SH-SY5Y (cell line): ENCODE measurements at regions not wholly inside any gene's neighbourhood (a gene's known extent, or its start where the extent isn't known, plus 50 kb on each side); places are given as distances from the start of the nearest gene placed in this dataset.

Experiments
- GATA2 ChIP-seq: IDR thresholded peaks from 2 replicates; pipeline ENCODE4 v1.6.1; 2011; ENCODE audit warnings: mild to moderate bottlenecking, low read depth, low read length
- GATA3 ChIP-seq: IDR thresholded peaks from 2 replicates; pipeline ENCODE4 v1.6.1; 2011; ENCODE audit warnings: low read depth, mild to moderate bottlenecking, low read length, moderate library complexity

DNA sequence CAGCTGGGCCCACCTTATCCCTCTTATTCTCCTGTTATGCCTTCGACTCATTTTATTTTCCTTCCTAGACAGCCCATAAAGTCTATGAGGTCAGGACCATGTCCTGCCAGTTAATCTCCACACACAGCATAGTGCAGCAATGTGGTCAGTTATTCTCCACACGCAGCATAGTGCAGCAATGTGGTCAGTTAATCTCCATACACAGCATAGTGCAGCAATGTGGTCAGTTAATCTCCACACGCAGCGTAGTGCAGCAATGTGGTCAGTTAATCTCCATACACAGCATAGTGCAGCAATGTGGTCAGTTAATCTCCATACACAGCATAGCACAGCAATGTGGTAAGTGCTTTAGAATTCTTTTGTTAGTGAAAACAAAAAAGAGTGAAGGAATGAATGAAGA lies 77.8 kb downstream of the TEX36 start:
- TF ChIP-seq GATA3: no peak

DNA sequence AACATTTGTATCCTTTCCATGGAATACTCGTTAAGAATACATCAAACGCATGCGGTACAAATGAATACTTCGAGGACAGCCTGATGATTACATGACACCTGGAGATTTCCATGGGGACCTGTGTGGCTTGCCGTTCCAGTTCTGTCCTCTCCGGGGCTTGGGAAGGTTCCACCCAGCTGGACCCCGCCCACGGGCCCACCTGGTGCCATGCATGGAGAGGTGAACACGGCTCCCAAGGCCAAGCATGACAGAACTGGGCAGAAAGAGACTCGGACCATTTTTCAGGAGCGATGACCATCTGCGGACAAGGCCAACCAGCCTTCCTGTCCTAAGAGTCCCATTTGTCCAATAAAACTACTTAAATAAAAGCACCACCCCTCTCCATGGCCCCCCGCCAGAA lies 80.1 kb downstream of the TEX36 start:
- no peak for TF ChIP-seq GATA2

DNA sequence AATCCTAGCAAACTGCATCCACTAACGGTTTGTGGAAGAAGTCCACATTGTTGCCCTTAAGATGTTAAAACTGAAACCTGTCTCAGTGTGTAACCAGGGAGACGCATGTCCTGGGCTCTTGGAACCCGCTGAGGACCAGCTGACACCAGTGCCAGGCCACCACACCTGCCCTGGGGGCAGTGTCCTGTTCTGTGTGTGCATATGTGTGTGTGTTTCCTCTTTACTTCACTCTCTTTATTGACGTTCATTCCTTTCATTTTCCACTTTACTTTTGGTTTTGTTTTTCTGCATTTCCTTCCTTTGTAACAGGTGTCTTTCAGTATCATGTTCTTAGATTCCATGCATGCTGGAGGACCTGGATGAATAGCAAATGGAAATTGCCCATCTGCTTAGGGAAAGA lies 83.8 kb downstream of the TEX36 start:
- TF ChIP-seq GATA3 (no peak), GATA2 (no peak)

DNA sequence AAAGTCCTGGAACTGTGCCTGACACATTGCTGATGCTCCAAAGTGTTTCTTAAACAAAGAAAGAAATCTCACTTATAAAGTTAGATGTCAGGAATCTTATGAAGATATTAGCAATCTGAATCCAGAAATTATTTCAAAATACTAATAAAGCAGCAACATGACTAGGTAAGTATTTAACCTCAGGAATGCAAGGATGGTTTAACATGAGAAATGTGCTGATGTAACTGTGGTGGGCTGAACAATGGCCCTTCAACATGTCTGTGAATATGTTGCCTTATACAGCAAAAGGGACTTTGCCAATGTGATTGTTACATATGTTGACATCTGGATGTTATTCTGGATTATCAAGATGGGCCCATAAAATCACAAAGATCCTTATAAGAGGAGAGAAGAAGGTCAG lies 87.1 kb downstream of the TEX36 start:
- TF ChIP-seq GATA2 (no peak), GATA3 (no peak)

DNA sequence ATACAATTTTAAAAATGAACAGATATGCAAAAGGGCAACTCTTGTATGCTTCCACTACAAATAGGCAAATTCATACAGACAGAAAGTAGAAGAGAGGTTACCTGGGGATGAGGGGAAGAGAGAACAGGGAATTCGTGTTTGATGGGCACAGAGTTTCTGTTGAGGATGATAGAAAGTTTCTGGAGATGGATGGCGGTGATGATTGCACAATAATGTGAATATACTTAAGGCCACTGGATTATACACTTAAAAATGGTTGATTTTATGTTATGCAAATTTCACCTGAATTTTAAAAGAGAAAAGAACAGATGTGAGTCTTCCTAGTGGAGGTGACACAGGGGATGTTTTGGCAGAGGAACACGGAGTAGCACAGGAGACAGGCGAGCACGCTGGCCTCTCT lies 89.3 kb downstream of the TEX36 start:
- TF ChIP-seq GATA2 (no peak), GATA3 (no peak)

DNA sequence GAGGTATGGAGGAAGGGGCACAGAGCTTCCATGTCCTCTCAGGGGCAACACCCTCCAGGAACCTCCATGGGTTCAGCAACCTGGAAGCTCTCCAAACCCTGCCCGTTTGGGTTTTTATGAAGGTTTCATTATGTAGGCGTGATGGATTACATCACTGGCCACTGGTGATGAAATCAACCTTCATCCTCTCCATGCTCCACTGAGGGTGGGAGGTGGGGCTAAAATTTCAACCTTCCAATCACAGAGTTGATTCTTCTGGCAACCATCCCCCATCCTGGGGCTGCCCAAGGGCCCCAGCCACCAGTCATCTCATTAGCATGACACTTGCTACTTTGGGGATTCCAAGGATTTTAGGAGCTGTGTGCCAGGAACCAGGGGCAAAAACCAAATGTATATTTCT lies 90.1 kb downstream of the TEX36 start:
- TF ChIP-seq GATA2: no peak
- TF ChIP-seq GATA3: no peak

DNA sequence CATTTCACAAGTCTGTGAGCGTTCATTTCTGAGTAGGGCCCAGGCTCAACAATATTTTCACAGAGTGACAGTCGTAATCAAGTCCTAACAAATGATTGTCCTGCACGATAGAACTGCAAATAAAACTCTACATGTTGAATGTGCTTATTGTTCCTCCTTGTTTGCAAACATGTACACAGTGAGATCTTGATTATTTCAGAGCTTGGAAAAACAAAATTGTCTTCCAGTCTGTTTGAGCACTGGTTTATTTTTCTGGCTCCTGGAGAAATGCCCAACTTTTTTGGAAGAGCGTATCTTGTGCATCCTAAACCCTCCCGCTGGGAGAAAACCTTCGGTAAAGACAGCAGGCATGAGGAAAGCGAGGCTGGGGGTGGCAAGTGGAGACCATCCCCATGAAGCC lies 91.1 kb downstream of the TEX36 start:
- no peak for TF ChIP-seq GATA2
- no peak for TF ChIP-seq GATA3

DNA sequence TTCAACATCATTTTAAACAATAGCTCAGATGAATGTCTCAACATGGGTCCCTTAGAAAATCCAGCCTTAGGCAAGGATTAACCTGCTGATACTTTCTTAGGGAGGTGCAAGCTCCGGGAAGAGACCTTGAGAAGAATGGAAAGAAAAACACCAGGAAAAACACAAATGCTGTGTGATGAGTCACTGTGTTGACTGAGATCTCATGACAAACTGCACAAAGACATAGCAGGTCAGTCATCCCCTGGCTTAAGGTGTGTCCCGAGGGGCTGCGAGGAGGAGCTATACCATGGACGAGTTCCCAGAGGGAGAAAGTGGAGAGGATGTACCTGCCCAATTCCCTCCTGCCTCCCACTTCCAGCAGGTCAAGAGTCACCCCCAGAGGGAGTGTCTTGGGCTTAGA lies 98.0 kb downstream of the TEX36 start:
- TF ChIP-seq GATA2 (no peak), GATA3 (no peak)

DNA sequence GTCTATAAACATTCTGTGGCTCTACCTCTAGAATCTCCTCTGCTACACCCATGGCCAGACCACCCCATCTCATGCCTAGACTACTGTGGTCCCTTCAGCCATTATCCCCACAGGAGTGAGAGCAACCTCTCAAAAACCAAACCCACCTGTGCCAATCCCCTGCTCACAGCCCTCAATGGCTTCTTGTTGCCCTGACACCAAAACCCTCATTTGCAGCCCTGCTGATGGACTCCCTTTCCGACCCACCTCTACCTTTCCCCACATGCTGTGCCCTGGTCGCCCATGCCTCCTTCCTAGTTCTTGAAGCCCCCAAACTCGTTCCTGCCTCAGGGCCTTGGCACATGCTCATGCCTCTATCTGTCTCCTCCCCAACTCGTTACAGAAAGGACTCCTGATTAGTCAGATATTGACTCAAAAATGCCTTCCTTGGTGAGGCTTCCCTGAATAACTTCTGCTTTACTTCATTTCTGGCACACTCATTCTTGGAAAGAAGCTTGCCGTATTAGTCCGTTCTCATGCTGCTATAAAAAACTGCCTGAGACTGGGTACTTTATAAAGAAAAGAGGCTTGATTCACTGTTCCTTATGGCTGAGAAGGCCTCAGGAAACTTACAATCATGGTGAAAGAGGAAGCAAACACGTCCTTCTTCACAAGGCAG lies 104.2 kb downstream of the TEX36 start:
- TF ChIP-seq GATA3 (no peak), GATA2 (no peak)

DNA sequence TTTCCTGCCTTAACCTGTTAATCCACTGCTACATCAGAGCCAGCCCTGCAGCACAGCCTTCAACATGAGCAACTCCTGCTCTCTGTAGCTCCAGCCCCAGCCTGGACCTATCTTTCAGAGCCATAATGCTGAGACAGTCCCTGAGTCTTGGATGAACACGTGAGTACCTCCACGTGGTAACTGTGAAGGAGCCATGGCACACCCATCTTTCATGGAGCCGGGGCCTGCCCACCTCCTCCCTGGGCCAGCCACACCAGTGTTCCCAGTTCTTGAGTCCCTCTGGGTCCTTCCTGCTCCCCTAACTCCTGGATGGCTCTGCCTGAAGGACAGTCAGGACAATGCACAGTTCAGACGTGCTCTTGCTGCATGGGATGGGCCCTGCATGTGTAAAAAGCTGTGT lies 107.1 kb downstream of the TEX36 start:
- TF ChIP-seq GATA2 (no peak), GATA3 (no peak)

DNA sequence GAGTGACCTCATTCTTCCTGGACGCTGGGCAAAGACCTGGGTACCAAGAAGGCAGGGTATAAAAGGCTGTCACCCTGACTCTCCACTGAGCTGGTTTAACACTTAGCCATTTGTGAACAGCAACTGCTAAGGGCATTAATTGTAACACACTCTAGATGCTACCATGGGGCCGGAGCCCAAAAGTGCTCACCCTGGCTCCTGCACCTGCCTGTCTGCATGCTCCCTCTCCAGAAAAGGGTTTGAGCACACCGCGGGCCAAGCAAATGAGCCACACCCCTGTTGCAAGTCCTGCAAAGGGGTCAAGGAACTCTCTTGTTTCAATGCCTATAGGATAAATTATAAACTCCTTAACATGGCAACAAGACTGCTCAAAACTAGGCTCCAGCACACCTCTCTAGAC lies 114.8 kb downstream of the TEX36 start:
- TF ChIP-seq GATA2 (no peak), GATA3 (no peak)

DNA sequence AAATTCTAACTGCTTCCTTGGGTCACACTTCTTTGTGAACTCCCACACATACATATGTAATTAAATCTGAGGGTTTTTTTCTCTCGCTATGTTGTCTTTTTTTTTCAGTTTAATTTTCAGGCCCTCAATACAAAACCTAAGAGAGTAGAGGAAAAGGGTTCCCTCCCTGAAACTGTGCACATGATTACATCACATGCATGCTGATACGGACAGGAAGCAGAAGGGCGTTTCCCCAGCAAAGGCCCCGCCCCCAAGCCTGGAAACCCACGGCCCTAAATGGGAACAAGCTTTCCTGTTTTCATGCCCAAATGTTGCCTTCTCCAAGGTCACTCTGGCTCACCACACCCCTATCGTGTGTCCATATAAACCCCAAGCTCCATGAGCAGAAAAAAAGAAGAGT lies 115.4 kb downstream of the TEX36 start:
- TF ChIP-seq GATA2 (no peak), GATA3 (no peak)

DNA sequence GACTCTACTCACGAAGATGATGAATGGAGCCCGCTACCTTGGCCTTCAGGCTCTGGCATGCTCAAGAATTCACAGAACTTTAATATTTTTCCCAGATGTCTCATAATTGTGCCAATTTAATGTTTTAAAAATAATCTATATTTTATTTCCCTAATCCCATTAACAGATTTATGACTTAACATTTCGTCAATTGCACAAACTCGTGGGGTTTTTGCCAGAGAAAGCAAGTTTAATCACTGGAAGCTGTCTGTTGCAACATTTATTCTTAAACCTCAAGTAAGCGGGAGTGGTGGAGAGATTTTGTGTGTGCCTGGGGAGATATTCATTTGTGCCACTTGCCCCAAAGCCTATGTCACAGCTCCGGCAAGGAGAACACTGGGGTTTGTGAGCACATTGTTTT lies 117.9 kb downstream of the TEX36 start:
- TF ChIP-seq GATA3: no peak

DNA sequence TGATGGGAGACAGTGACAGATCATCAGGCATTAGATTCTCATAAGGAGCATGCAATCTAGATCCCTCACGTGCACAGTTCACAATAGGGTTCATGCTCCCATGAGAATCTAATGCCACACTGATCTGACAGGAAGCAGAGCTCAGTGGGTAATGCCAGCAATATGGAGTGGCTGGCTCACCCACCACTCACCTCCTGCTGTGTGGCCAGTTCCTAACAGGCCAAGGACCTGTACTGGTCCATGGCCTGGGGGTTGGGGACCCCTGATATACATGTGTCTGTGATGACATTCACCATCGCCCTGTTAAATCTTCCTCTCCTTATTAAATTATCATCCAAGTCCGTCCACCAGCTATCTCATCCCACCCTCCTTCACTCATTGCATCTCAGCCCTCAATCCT lies 118.4 kb downstream of the TEX36 start:
- TF ChIP-seq GATA3 (no peak), GATA2 (no peak)

DNA sequence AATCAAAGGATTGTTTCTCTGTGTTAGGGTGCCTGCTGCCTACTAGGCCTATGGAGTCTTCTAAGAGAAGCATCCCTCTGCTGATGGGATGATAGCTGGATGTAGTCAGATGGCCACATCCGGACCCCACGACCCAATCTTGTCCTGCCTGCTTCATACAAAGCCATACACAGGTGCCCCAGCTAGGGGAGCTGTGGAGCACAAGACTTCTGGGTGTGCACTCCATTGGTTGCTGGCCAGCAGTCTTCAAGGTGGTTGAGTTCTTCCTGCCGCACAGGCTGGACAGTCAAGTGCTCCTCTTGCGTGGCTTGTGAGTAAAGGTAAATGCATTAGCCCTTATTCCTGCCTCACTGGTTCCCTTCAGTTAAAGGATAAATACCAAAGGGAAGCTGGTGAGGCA lies 120.2 kb downstream of the TEX36 start:
- TF ChIP-seq GATA3: no peak
- TF ChIP-seq GATA2: no peak

DNA sequence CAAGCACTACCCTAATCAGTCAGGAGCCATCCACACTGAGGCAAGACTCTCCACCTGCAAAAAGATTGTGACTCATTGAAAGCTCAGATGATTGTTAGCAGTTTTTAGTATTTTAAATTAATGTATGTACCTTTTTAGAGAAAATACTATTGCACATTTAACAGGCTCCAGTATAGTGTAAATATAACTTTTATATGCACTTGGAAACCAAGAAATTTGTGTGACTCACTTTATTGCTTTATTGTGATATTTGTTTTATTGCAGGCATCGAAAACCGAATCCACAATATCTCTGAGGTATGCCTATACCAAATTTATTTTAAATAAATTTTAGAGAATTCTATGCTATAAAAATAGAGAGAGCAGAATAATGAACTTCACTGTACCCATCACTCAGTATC lies 122.0 kb downstream of the TEX36 start:
- TF ChIP-seq GATA2 (no peak), GATA3 (no peak)
